ENCODE measurements at regions not wholly inside any gene's neighbourhood (a gene's known extent, or its start where the extent isn't known, plus 50 kb on each side); places are given as distances from the start of the nearest gene placed in this dataset.
"Not testable (repeated sequence)": the region's sequence is repeated elsewhere in the genome, so short reads cannot be mapped to it uniquely, and the experiment has no call there.

DNA sequence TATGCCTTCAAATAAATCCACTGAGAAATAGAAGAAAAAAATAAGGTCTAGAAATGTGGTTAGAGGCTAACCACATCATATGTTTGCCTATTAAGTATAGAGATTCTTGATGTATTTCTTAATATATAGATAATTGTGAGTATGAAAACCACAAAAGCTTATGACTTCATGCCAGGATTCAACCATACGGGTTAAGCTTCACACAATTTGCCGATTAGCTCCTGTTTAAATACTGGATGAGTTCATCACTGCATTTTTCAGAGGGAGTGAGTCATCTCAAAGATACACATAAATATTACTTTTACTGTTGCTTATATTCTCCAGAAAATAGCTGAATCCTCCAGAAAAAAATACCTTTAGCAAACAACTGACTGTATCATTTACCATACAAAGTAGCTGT lies 79.6 kb downstream of the RPL10L start:
- ATAC-seq: no peak
- TF ChIP-seq TCF4 (CRISPR knock-in tag; IDR thresholded peaks at IDR 0.05; ENCODE audit: borderline replicate concordance) (no peak), TOX (CRISPR knock-in tag; IDR thresholded peaks at IDR 0.05; ENCODE audit: borderline replicate concordance) (no peak), BACH2 (CRISPR knock-in tag; IDR thresholded peaks at IDR 0.05; ENCODE audit: borderline replicate concordance) (no peak), SNAI2 (CRISPR knock-in tag; IDR thresholded peaks at IDR 0.05) (no peak), PPARA (CRISPR knock-in tag; IDR thresholded peaks at IDR 0.05; ENCODE audit: borderline replicate concordance) (no peak), ZC3H10 (CRISPR knock-in tag; IDR thresholded peaks at IDR 0.05) (no peak), OSR1 (CRISPR knock-in tag; IDR thresholded peaks at IDR 0.05) (no peak), CSDC2 (CRISPR knock-in tag; IDR thresholded peaks at IDR 0.05) (no peak), GLIS3 (CRISPR knock-in tag; IDR thresholded peaks at IDR 0.05) (no peak), ZNF8 (CRISPR knock-in tag; IDR thresholded peaks at IDR 0.05) (no peak), RARB (CRISPR knock-in tag; IDR thresholded peaks at IDR 0.05) (no peak), ISL1 (CRISPR knock-in tag; IDR thresholded peaks at IDR 0.05) (no peak), ZNF565 (CRISPR knock-in tag; conservative IDR thresholded peaks at IDR 0.05; ENCODE audit: low read depth) (no peak)
- TF ChIP-seq, protein P1, sequence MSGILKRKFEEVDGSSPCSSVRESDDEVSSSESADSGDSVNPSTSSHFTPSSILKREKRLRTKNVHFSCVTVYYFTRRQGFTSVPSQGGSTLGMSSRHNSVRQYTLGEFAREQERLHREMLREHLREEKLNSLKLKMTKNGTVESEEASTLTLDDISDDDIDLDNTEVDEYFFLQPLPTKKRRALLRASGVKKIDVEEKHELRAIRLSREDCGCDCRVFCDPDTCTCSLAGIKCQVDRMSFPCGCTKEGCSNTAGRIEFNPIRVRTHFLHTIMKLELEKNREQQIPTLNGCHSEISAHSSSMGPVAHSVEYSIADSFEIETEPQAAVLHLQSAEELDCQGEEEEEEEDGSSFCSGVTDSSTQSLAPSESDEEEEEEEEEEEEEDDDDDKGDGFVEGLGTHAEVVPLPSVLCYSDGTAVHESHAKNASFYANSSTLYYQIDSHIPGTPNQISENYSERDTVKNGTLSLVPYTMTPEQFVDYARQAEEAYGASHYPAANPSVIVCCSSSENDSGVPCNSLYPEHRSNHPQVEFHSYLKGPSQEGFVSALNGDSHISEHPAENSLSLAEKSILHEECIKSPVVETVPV (CRISPR knock-in tag; IDR thresholded peaks at IDR 0.05): no peak
- TF ChIP-seq, protein P2, sequence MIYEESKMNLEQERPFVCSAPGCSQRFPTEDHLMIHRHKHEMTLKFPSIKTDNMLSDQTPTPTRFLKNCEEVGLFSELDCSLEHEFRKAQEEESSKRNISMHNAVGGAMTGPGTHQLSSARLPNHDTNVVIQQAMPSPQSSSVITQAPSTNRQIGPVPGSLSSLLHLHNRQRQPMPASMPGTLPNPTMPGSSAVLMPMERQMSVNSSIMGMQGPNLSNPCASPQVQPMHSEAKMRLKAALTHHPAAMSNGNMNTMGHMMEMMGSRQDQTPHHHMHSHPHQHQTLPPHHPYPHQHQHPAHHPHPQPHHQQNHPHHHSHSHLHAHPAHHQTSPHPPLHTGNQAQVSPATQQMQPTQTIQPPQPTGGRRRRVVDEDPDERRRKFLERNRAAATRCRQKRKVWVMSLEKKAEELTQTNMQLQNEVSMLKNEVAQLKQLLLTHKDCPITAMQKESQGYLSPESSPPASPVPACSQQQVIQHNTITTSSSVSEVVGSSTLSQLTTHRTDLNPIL (CRISPR knock-in tag; IDR thresholded peaks at IDR 0.05; ENCODE audit: low read depth): no peak
- TF ChIP-seq, protein P3, sequence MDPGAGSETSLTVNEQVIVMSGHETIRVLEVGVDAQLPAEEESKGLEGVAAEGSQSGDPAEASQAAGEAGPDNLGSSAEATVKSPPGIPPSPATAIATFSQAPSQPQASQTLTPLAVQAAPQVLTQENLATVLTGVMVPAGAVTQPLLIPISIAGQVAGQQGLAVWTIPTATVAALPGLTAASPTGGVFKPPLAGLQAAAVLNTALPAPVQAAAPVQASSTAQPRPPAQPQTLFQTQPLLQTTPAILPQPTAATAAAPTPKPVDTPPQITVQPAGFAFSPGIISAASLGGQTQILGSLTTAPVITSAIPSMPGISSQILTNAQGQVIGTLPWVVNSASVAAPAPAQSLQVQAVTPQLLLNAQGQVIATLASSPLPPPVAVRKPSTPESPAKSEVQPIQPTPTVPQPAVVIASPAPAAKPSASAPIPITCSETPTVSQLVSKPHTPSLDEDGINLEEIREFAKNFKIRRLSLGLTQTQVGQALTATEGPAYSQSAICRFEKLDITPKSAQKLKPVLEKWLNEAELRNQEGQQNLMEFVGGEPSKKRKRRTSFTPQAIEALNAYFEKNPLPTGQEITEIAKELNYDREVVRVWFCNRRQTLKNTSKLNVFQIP (CRISPR knock-in tag; IDR thresholded peaks at IDR 0.05; ENCODE audit: borderline replicate concordance, low read depth): no peak
- TF ChIP-seq, protein P4, sequence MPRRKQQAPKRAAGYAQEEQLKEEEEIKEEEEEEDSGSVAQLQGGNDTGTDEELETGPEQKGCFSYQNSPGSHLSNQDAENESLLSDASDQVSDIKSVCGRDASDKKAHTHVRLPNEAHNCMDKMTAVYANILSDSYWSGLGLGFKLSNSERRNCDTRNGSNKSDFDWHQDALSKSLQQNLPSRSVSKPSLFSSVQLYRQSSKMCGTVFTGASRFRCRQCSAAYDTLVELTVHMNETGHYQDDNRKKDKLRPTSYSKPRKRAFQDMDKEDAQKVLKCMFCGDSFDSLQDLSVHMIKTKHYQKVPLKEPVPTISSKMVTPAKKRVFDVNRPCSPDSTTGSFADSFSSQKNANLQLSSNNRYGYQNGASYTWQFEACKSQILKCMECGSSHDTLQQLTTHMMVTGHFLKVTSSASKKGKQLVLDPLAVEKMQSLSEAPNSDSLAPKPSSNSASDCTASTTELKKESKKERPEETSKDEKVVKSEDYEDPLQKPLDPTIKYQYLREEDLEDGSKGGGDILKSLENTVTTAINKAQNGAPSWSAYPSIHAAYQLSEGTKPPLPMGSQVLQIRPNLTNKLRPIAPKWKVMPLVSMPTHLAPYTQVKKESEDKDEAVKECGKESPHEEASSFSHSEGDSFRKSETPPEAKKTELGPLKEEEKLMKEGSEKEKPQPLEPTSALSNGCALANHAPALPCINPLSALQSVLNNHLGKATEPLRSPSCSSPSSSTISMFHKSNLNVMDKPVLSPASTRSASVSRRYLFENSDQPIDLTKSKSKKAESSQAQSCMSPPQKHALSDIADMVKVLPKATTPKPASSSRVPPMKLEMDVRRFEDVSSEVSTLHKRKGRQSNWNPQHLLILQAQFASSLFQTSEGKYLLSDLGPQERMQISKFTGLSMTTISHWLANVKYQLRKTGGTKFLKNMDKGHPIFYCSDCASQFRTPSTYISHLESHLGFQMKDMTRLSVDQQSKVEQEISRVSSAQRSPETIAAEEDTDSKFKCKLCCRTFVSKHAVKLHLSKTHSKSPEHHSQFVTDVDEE (CRISPR knock-in tag; IDR thresholded peaks at IDR 0.05): no peak
- TF ChIP-seq, protein P5, sequence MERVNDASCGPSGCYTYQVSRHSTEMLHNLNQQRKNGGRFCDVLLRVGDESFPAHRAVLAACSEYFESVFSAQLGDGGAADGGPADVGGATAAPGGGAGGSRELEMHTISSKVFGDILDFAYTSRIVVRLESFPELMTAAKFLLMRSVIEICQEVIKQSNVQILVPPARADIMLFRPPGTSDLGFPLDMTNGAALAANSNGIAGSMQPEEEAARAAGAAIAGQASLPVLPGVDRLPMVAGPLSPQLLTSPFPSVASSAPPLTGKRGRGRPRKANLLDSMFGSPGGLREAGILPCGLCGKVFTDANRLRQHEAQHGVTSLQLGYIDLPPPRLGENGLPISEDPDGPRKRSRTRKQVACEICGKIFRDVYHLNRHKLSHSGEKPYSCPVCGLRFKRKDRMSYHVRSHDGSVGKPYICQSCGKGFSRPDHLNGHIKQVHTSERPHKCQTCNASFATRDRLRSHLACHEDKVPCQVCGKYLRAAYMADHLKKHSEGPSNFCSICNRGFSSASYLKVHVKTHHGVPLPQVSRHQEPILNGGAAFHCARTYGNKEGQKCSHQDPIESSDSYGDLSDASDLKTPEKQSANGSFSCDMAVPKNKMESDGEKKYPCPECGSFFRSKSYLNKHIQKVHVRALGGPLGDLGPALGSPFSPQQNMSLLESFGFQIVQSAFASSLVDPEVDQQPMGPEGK (CRISPR knock-in tag; IDR thresholded peaks at IDR 0.05; ENCODE audit: borderline replicate concordance): no peak

DNA sequence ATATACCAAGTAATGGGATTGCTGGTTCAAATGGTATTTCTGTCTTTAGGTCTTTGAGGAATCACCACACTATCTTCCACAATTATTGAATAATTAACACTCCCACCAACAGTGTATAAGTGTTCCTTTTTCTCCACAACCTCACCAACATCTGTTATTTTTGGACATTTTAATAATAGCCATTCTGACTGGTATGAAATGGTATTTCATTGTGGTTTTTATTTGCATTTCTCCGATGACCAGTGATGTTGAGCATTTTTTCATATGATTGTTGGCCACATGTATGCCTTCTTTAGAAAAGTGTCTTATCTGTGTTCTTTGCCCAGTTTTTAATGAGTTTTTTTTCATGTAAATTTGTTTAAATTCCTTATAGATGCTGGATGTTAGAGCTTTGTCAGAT lies 83.4 kb downstream of the RPL10L start:
- ATAC-seq: not testable (repeated sequence)

DNA sequence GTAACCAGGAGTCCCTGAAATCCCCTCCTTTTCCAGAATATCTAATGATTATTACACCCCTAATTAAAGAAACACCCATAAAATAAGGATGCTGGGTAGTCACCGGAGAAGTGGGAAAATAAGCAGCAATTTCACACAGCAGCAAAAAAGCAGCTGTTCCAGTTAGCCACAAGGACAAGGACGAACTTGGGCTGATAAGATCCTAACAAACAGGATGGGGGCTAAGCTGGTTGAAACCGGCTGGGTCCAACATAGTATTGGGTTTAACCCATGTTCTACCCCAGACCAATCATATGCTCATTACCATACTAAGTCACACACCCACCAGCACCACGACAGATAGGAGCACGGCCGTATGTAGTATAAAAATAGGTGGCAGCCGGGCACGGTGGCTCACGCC lies 100.7 kb downstream of the RPL10L start:
- TF ChIP-seq ZC3H10 (CRISPR knock-in tag; IDR thresholded peaks at IDR 0.05) (no peak), ISL1 (CRISPR knock-in tag; IDR thresholded peaks at IDR 0.05) (no peak), ZNF565 (CRISPR knock-in tag; conservative IDR thresholded peaks at IDR 0.05; ENCODE audit: low read depth) (no peak), TCF4 (CRISPR knock-in tag; IDR thresholded peaks at IDR 0.05; ENCODE audit: borderline replicate concordance) (no peak), TOX (CRISPR knock-in tag; IDR thresholded peaks at IDR 0.05; ENCODE audit: borderline replicate concordance) (no peak), OSR1 (CRISPR knock-in tag; IDR thresholded peaks at IDR 0.05) (no peak), ZFP3 (CRISPR knock-in tag; IDR thresholded peaks at IDR 0.05) (no peak), PPARA (CRISPR knock-in tag; IDR thresholded peaks at IDR 0.05; ENCODE audit: borderline replicate concordance) (no peak), ZNF8 (CRISPR knock-in tag; IDR thresholded peaks at IDR 0.05) (no peak)
- TF ChIP-seq, protein P3 (CRISPR knock-in tag; IDR thresholded peaks at IDR 0.05; ENCODE audit: borderline replicate concordance, low read depth): no peak
- TF ChIP-seq, protein P5 (CRISPR knock-in tag; IDR thresholded peaks at IDR 0.05; ENCODE audit: borderline replicate concordance): no peak
- TF ChIP-seq, protein P2 (CRISPR knock-in tag; IDR thresholded peaks at IDR 0.05; ENCODE audit: low read depth): no peak
- ATAC-seq: no peak

Measured in SK-N-SH treated with all-trans-retinoic acid at 6 μM for 48 hours (cell line).